Dendritic cell treated with granulocyte-macrophage colony-stimulating factor and Interleukin-4, amounts not matched to agents 40 ng/mL and 50 ng/mL, for 4 days (primary cell): ENCODE measurements at regions not wholly inside any gene's neighbourhood (a gene's known extent, or its start where the extent isn't known, plus 50 kb on each side); places are given as distances from the start of the nearest gene placed in this dataset.

Experiments used
- H3K27ac Mint-ChIP-seq: one replicate; pipeline ENCODE4 v1.8.0; 2022; ENCODE audit warnings: mild to moderate bottlenecking, mixed read lengths
- H3K27me3 Mint-ChIP-seq: one replicate; pipeline ENCODE4 v1.8.0; 2022; ENCODE audit warnings: mild to moderate bottlenecking, mixed read lengths
- H3K36me3 Mint-ChIP-seq: one replicate; pipeline ENCODE4 v1.8.0; 2022; ENCODE audit warnings: low read depth, mixed read lengths
- H3K4me1 Mint-ChIP-seq: one replicate; pipeline ENCODE4 v1.8.0; 2022; ENCODE audit warnings: low read depth, mixed read lengths
- H3K4me3 Mint-ChIP-seq: one replicate; pipeline ENCODE4 v1.8.0; 2022; ENCODE audit warnings: mild to moderate bottlenecking, moderate library complexity, mixed read lengths
- H3K9me3 Mint-ChIP-seq: one replicate; pipeline ENCODE4 v1.8.0; 2022; ENCODE audit warnings: mixed read lengths
- intact Hi-C: fragments of 100-400 bp; cut with micrococcal nuclease; formaldehyde crosslinking; loops from one replicate; pipeline ENCODE4 v1.15.0; 2022

GRCh38 chr7:47683485-47683898, 101.6 kb upstream of the TNS3 start:
- H3K4me3 Mint-ChIP-seq: no peak overlapping the region
- H3K27ac Mint-ChIP-seq: no peak overlapping the region
- peaks cover 4% of the 10 kb centered on the region for H3K4me1 Mint-ChIP-seq
- no peaks in the 10 kb centered on the region for H3K36me3 Mint-ChIP-seq
- intact Hi-C loops: no loop called here
- no peaks in the 10 kb centered on the region for H3K27me3 Mint-ChIP-seq
- no peaks in the 10 kb centered on the region for H3K9me3 Mint-ChIP-seq

DNA sequence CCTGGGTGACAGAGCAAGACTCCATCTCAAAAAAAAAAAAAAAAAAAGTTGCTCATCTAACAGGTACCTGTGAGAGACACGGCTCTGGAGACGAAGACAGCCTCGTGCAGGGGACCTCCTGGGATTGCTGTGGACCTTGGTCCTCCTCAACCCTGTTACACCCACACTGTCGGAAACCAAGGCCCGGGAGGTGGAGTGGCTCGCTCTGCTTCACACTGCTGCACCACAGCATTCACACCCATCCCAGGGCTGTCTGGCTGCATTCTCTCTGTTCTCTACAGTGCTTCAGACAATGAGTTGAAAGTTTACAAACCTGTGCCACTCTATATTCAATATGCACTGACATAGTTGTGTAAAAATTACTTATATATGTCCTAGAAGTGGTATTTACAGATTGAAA, 101.0 kb upstream of the TNS3 start:
- Mint-ChIP-seq H3K27me3 (no peaks in the 10 kb centered on the region), H3K9me3 (no peaks in the 10 kb centered on the region), H3K4me1 (peaks cover 10% of the 10 kb centered on the region), H3K27ac (no peak overlapping the region), H3K4me3 (no peak overlapping the region), H3K36me3 (no peaks in the 10 kb centered on the region)
- intact Hi-C loops: no loop called here

GRCh38 chr7:47681249-47681810, 99.4 kb upstream of the TNS3 start:
- Mint-ChIP-seq H3K4me1 (peaks cover 17% of the 10 kb centered on the region), H3K4me3 (no peak overlapping the region), H3K27ac (no peak overlapping the region), H3K27me3 (no peaks in the 10 kb centered on the region), H3K9me3 (peaks cover 13% of the 10 kb centered on the region), H3K36me3 (peaks cover 8% of the 10 kb centered on the region)
- intact Hi-C loops: no loop called here

GRCh38 chr7:47678641-47679380, 96.9 kb upstream of the TNS3 start:
- peaks cover 8% of the 10 kb centered on the region for H3K36me3 Mint-ChIP-seq
- peaks cover 17% of the 10 kb centered on the region for H3K4me1 Mint-ChIP-seq
- no peaks in the 10 kb centered on the region for H3K27me3 Mint-ChIP-seq
- no peak overlapping the region for H3K4me3 Mint-ChIP-seq
- intact Hi-C loops: no loop called here
- peak overlapping the region; percentile 81 for H3K27ac Mint-ChIP-seq
- peaks cover 13% of the 10 kb centered on the region for H3K9me3 Mint-ChIP-seq

DNA sequence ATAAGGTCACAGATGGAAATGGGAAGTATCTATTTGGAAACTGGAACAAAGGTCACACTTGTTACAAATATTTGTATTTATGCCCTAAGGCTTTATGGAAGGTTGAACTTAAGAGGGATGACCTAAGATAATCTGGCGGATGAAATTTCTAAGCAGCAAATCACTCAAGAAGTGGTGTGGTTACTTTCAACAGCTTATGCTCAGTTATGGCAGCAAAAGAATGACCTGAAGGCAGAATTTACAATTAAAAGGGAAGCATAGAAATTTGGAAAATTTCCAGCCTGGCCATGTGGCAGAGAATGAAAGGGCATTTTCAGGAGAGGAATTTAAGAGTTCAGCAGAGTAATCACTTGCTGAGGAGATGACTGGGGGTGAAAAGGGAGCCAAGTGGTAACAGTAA, 95.8 kb upstream of the TNS3 start:
- Mint-ChIP-seq H3K27me3 (no peaks in the 10 kb centered on the region), H3K4me1 (peaks cover 17% of the 10 kb centered on the region), H3K36me3 (peaks cover 8% of the 10 kb centered on the region), H3K9me3 (peaks cover 13% of the 10 kb centered on the region), H3K27ac (peak overlapping the region; percentile 81), H3K4me3 (no peak overlapping the region)
- intact Hi-C loops: no loop called here

DNA sequence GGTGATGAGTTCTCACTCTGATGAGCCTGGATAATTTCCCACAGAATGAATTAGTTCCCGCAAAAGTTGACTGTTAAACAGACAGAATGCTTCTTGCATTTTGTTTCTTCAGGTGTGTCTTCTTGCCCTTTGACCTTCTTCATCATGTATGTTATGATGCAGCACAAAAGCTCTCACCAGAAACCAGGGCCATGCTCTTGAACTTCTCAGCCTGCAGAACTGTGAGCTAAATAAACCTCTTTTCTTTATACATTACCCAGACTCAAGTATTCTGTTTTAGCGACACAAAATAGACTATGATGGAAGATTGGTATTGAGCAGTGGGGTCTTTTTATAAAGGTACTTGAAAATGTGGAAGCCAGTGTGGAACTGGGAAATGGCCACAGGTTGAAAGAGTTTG, 95.2 kb upstream of the TNS3 start:
- intact Hi-C loops: no loop called here
- H3K9me3 Mint-ChIP-seq: peaks cover 13% of the 10 kb centered on the region
- peaks cover 23% of the 10 kb centered on the region for H3K4me1 Mint-ChIP-seq
- H3K4me3 Mint-ChIP-seq: no peak overlapping the region
- H3K27me3 Mint-ChIP-seq: no peaks in the 10 kb centered on the region
- peaks cover 8% of the 10 kb centered on the region for H3K36me3 Mint-ChIP-seq
- H3K27ac Mint-ChIP-seq: peak overlapping the region; percentile 81

DNA sequence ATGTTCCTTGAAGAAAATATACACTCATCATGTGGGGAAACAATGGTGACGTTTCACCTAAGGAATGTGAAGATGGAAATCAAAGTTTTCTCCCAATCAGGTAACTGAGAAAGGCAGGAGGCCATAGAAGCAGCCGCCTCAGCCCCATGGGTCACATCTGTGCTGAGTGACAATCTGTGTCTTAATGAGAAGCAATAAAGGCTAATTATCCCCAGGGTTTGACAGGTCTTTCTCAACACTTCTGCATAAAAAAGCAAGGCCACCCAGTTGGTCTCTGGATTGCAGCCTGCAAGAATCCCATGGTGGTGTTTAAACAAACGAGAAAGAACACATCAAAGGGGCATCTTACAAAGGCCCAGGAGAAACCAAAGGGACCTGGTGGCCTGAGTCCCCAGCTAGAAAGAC, 91.1 kb upstream of the TNS3 start:
- intact Hi-C loops: no loop called here
- Mint-ChIP-seq H3K4me1 (peaks cover 49% of the 10 kb centered on the region), H3K27ac (no peak overlapping the region), H3K9me3 (peaks cover 13% of the 10 kb centered on the region), H3K27me3 (no peaks in the 10 kb centered on the region), H3K36me3 (peaks cover 8% of the 10 kb centered on the region), H3K4me3 (no peak overlapping the region)

DNA sequence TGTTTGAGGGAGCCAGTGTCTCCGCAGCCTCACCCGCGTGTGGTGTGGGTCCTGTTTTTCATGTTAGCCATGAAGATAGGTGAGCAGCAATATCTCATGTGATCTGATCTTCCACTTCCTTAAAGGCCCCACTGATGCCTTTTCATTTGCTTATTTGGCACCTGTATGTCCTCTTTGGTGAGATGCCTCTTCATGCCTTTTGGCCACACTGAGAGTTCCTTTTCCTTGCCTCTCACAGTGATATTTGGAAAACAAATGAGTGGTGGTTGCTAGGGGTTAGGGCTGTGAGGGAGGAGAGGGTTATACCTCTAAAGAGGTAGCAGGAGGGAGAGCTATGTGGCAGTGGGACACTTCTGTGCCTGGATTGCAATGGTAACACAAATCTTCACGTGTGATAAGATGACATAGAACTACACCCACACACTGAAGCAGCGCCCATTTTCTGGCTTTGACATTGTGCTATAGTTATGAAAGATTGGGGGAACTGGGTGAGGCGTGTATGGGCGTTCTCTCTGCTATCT, 90.4 kb upstream of the TNS3 start:
- Mint-ChIP-seq H3K4me3 (no peak overlapping the region), H3K27me3 (no peaks in the 10 kb centered on the region), H3K9me3 (peaks cover 8% of the 10 kb centered on the region), H3K27ac (no peak overlapping the region), H3K36me3 (peaks cover 6% of the 10 kb centered on the region), H3K4me1 (peaks cover 45% of the 10 kb centered on the region)
- intact Hi-C loops: no loop called here

- Mint-ChIP-seq H3K36me3 (no peaks in the 10 kb centered on the region), H3K27me3 (no peaks in the 10 kb centered on the region), H3K27ac (peak overlapping the region; percentile 99), H3K4me1 (peaks cover 43% of the 10 kb centered on the region), H3K4me3 (no peak overlapping the region), H3K9me3 (no peaks in the 10 kb centered on the region)
- intact Hi-C loops: no loop called here
These were observed 89.4 kb upstream of the TNS3 start for GRCh38 chr7:47671358-47671757.

DNA sequence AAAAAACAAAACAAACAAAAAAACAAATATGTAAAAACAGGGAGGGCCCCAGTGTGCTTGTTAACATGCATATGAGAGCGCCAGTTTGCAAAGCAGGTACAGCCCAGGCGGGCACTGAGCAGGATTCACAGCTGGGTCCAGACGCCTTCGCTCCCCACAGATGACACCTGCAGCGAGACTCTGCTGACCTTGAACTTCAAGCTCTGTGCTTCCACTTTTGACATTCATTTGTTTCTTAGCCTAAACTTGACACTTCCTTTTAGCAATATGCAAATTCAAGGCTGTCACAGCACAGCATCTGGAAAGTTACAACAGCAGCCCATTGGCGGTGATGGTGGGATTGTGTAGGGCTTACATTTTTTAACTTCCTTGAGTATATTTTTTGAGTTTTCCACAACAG, 88.8 kb upstream of the TNS3 start:
- H3K4me1 Mint-ChIP-seq: peaks cover 48% of the 10 kb centered on the region
- H3K36me3 Mint-ChIP-seq: no peaks in the 10 kb centered on the region
- no peaks in the 10 kb centered on the region for H3K27me3 Mint-ChIP-seq
- no peaks in the 10 kb centered on the region for H3K9me3 Mint-ChIP-seq
- peak overlapping the region; percentile 99 for H3K27ac Mint-ChIP-seq
- intact Hi-C loops: no loop called here
- H3K4me3 Mint-ChIP-seq: no peak overlapping the region

DNA sequence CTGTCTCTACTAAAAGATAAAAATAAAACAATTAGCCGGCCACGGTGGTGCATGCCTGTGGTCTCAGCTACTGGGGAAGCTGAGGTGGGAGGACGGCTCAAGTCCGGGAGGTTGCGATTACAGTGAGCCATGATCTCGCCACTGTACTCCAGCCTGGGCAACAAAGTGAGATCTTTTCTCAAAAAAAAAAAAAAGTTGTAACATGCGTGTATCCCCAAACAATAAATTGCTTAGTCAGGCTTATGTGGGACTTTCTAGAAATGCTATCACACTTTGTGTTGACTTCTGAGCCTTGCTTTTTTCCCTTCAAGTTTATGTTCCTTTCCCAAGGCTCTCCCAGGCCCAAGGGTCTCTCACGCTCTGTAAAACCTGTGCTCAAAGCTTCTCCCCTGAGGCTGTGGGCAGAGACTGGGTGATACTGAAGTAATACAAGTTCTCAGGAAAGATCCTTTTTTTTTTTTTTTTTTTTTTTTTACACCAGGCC, 88.0 kb upstream of the TNS3 start:
- Mint-ChIP-seq H3K4me3 (peak overlapping the region; percentile 57), H3K4me1 (peaks cover 49% of the 10 kb centered on the region), H3K9me3 (no peaks in the 10 kb centered on the region), H3K27me3 (no peaks in the 10 kb centered on the region), H3K36me3 (no peaks in the 10 kb centered on the region), H3K27ac (peak overlapping the region; percentile 99)
- intact Hi-C loops: loop anchor here (1.0 to 5.0 kb wide), 3 partner anchors 87 to 188 kb away; partner anchors contain the start of gene TNS3

GRCh38 chr7:47669178-47669891, 87.4 kb upstream of the TNS3 start:
- peak overlapping the region; percentile 57 for H3K4me3 Mint-ChIP-seq
- H3K27ac Mint-ChIP-seq: peak overlapping the region; percentile 99
- H3K4me1 Mint-ChIP-seq: peaks cover 49% of the 10 kb centered on the region
- no peaks in the 10 kb centered on the region for H3K27me3 Mint-ChIP-seq
- no peaks in the 10 kb centered on the region for H3K36me3 Mint-ChIP-seq
- no peaks in the 10 kb centered on the region for H3K9me3 Mint-ChIP-seq
- intact Hi-C loops: loop anchor here (1.0 to 5.0 kb wide), 3 partner anchors 87 to 187 kb away; partner anchors contain the start of gene TNS3

- Mint-ChIP-seq H3K36me3 (no peaks in the 10 kb centered on the region), H3K4me3 (no peak overlapping the region), H3K4me1 (peaks cover 42% of the 10 kb centered on the region), H3K9me3 (no peaks in the 10 kb centered on the region), H3K27ac (no peak overlapping the region), H3K27me3 (no peaks in the 10 kb centered on the region)
- intact Hi-C loops: loop anchor here (5.0 kb wide), 1 partner anchor 169 kb away; no protein-coding TSS in a partner anchor
These were observed 84.4 kb upstream of the TNS3 start for GRCh38 chr7:47666164-47666862.
